ENCODE measurements at regions not wholly inside any gene's neighbourhood (a gene's known extent, or its start where the extent isn't known, plus 50 kb on each side); places are given as distances from the start of the nearest gene placed in this dataset.
A peak's percentile ranks its signal among the peaks of the same experiment; 100 is the strongest.

GRCh38 chr4:11004818-11005217, 320.2 kb upstream of the CLNK start:
- H3K4me3 ChIP-seq (ENCODE audit: low read depth, low read length) = no peak overlapping the region
- TF ChIP-seq, protein P1, sequence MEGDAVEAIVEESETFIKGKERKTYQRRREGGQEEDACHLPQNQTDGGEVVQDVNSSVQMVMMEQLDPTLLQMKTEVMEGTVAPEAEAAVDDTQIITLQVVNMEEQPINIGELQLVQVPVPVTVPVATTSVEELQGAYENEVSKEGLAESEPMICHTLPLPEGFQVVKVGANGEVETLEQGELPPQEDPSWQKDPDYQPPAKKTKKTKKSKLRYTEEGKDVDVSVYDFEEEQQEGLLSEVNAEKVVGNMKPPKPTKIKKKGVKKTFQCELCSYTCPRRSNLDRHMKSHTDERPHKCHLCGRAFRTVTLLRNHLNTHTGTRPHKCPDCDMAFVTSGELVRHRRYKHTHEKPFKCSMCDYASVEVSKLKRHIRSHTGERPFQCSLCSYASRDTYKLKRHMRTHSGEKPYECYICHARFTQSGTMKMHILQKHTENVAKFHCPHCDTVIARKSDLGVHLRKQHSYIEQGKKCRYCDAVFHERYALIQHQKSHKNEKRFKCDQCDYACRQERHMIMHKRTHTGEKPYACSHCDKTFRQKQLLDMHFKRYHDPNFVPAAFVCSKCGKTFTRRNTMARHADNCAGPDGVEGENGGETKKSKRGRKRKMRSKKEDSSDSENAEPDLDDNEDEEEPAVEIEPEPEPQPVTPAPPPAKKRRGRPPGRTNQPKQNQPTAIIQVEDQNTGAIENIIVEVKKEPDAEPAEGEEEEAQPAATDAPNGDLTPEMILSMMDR (IDR thresholded peaks at IDR 0.05; ENCODE audit: control insufficient read depth, extremely low read depth, insufficient read depth) = no peak
- no peak for DNase-seq (ENCODE audit: low read depth)

GRCh38 chr4:11002961-11003360, 318.4 kb upstream of the CLNK start:
- no peak for DNase-seq (ENCODE audit: low read depth)

DNA sequence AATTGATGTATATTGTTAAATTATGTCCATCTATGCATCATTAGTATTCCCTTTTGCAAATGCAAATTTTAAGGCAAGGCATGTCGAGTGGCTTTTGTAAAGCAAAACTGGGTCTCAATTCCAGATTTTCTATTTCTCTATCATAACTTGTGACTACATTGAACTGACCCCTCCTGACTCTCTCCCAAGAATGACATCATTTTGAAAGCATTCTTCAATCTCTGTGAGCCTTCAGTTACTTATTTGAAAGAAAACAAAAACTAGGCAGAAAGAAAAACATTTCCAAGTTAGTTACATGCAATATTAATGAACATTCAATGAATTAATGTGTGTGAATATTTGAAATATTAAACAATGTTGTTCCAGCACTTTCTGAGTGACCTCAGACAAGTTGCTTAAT, 314.3 kb upstream of the CLNK start:
- no peak for DNase-seq (ENCODE audit: low read depth)
- H3K4me3 ChIP-seq (ENCODE audit: low read depth, low read length) = no peak overlapping the region
- TF ChIP-seq, protein P1 (IDR thresholded peaks at IDR 0.05; ENCODE audit: control insufficient read depth, extremely low read depth, insufficient read depth) = no peak

More at GRCh38 chr4:11002961-11003360, 318.4 kb upstream of the CLNK start:
- TF ChIP-seq, protein P1 (IDR thresholded peaks at IDR 0.05; ENCODE audit: control insufficient read depth, extremely low read depth, insufficient read depth) = no peak
- no peak overlapping the region for H3K4me3 ChIP-seq (ENCODE audit: low read depth, low read length)

GRCh38 chr4:10984815-10985214, 300.2 kb upstream of the CLNK start:
- peak; percentile 21 for DNase-seq (ENCODE audit: low read depth)
- H3K4me3 ChIP-seq (ENCODE audit: low read depth, low read length) = no peak overlapping the region

GRCh38 chr4:10983885-10984640, 299.5 kb upstream of the CLNK start:
- no peak overlapping the region for H3K4me3 ChIP-seq (ENCODE audit: low read depth, low read length)
- TF ChIP-seq, protein P1 (IDR thresholded peaks at IDR 0.05; ENCODE audit: control insufficient read depth, extremely low read depth, insufficient read depth) = no peak
- DNase-seq (ENCODE audit: low read depth) = no peak

More at GRCh38 chr4:10984815-10985214, 300.2 kb upstream of the CLNK start:
- TF ChIP-seq, protein P1 (IDR thresholded peaks at IDR 0.05; ENCODE audit: control insufficient read depth, extremely low read depth, insufficient read depth) = no peak

GRCh38 chr4:10983268-10983667, 298.7 kb upstream of the CLNK start:
- TF ChIP-seq, protein P1 (IDR thresholded peaks at IDR 0.05; ENCODE audit: control insufficient read depth, extremely low read depth, insufficient read depth) = no peak
- no peak overlapping the region for H3K4me3 ChIP-seq (ENCODE audit: low read depth, low read length)
- peak; percentile 15 for DNase-seq (ENCODE audit: low read depth)

DNA sequence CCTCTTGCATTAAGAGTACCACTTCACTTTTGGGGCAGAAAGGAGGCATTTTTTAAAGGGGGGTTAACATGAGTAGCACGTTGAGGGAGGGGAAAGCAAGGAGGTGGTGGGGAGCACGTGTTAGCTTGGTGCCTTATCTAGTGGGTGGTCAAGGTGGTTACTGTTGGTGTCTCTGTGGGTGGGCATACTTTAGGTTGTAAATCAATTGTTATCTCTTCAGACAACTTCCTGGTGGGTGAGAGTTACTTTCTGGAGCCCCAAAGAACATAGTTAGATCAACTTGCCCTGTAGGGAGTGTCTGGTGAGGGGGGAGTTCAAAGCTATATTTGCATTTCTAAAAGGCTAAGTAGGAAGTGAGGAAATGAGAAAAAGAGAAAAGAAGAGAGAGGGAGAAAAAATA, 297.7 kb upstream of the CLNK start:
- no peak overlapping the region for H3K4me3 ChIP-seq (ENCODE audit: low read depth, low read length)
- DNase-seq (ENCODE audit: low read depth) = no peak
- TF ChIP-seq, protein P1 (IDR thresholded peaks at IDR 0.05; ENCODE audit: control insufficient read depth, extremely low read depth, insufficient read depth) = no peak

Data from LNCaP clone FGC (cell line).